ENCODE measurements at regions not wholly inside any gene's neighbourhood (a gene's known extent, or its start where the extent isn't known, plus 50 kb on each side); places are given as distances from the start of the nearest gene placed in this dataset.

DNA sequence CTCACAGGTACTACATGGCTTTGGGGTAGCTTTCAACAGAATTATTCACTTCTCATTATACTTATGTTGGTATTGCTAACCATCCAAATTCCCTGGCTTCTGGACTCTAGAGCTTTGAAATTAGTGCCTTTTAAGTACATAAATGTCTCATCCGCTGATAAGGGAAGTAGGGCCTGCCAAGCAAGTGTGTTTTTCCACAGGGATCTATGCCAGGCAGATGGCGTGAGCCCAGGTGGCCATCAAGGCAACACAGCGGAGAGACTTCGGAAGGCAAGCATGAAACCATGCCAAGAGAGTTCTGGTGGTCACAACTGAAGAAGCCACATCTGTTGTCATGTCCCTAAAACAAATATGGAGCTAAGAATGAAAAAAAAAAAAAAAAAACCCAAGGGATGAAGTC is 503.1 kb upstream of the LCORL start:
- intact Hi-C loops (cut with micrococcal nuclease; ENCODE audit: unreplicated experiment): no loop called here
- CTCF ChIA-PET: no interaction called here
- Histone ChIP-seq H3K9me3 (ENCODE audit: low read depth, low read length, poor library complexity, severe bottlenecking) (no peaks in the 10 kb centered on the region), H3K27ac (ENCODE audit: low read depth, low read length, poor library complexity, severe bottlenecking) (no peak overlapping the region), H3K4me3 (ENCODE audit: low read depth, low read length, poor library complexity, severe bottlenecking) (no peak overlapping the region), H3K27me3 (replicated peaks; ENCODE audit: insufficient read depth, low read depth, low read length, poor library complexity) (no peaks in the 10 kb centered on the region), H3K4me1 (ENCODE audit: insufficient read depth, low read length, poor library complexity, severe bottlenecking) (no peaks in the 10 kb centered on the region), H3K36me3 (ENCODE audit: insufficient read depth, low read length, poor library complexity, severe bottlenecking) (no peaks in the 10 kb centered on the region)
- no peak for DNase-seq (ENCODE audit: low spot score)
- TF ChIP-seq, protein P1, sequence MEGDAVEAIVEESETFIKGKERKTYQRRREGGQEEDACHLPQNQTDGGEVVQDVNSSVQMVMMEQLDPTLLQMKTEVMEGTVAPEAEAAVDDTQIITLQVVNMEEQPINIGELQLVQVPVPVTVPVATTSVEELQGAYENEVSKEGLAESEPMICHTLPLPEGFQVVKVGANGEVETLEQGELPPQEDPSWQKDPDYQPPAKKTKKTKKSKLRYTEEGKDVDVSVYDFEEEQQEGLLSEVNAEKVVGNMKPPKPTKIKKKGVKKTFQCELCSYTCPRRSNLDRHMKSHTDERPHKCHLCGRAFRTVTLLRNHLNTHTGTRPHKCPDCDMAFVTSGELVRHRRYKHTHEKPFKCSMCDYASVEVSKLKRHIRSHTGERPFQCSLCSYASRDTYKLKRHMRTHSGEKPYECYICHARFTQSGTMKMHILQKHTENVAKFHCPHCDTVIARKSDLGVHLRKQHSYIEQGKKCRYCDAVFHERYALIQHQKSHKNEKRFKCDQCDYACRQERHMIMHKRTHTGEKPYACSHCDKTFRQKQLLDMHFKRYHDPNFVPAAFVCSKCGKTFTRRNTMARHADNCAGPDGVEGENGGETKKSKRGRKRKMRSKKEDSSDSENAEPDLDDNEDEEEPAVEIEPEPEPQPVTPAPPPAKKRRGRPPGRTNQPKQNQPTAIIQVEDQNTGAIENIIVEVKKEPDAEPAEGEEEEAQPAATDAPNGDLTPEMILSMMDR (conservative IDR thresholded peaks at IDR 0.05; ENCODE audit: low read depth, low read length): no peak
- no peak for TF ChIP-seq EZH2 (IDR thresholded peaks at IDR 0.05; ENCODE audit: borderline replicate concordance, low read depth, low read length, poor library complexity, severe bottlenecking)
- POLR2A ChIA-PET (ENCODE audit: low non-redundant PET): no interaction called here
- BruUV-seq (replicated peaks): no TSS peak

DNA sequence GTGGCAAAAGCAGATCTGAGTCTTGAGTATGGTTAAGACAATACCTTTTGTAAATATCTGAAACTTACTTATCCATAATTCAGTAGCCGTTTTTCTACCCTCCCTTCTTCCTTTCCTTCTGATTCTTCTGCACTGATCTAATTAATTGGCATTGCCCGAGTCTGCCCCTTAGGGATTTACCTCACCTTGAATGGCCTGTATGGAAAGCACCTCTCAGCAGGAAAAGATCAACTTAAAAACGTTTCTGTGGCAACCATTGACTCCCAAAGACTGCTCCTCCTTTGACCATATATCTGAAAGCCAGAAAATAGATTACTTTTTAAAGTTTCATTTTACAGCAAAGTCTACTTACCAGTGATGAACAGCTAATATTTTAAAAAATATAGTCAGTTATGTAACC is 496.5 kb upstream of the LCORL start:
- H3K27me3 ChIP-seq (replicated peaks; ENCODE audit: insufficient read depth, low read depth, low read length, poor library complexity): no peaks in the 10 kb centered on the region
- H3K27ac ChIP-seq (ENCODE audit: low read depth, low read length, poor library complexity, severe bottlenecking): no peak overlapping the region
- no peak for DNase-seq (ENCODE audit: low spot score)
- intact Hi-C loops (cut with micrococcal nuclease; ENCODE audit: unreplicated experiment): no loop called here
- TF ChIP-seq, protein P1 (conservative IDR thresholded peaks at IDR 0.05; ENCODE audit: low read depth, low read length): no peak
- no TSS peak for BruUV-seq (replicated peaks)
- H3K4me3 ChIP-seq (ENCODE audit: low read depth, low read length, poor library complexity, severe bottlenecking): no peak overlapping the region
- H3K9me3 ChIP-seq (ENCODE audit: low read depth, low read length, poor library complexity, severe bottlenecking): no peaks in the 10 kb centered on the region
- no peaks in the 10 kb centered on the region for H3K4me1 ChIP-seq (ENCODE audit: insufficient read depth, low read length, poor library complexity, severe bottlenecking)
- ChIA-PET CTCF (no interaction called here), POLR2A (ENCODE audit: low non-redundant PET) (no interaction called here)
- H3K36me3 ChIP-seq (ENCODE audit: insufficient read depth, low read length, poor library complexity, severe bottlenecking): no peaks in the 10 kb centered on the region

GRCh38 chr4:18513861-18514260 is 492.3 kb upstream of the LCORL start:
- intact Hi-C loops (cut with micrococcal nuclease; ENCODE audit: unreplicated experiment): no loop called here
- DNase-seq (ENCODE audit: low spot score): no peak
- H3K9me3 ChIP-seq (ENCODE audit: low read depth, low read length, poor library complexity, severe bottlenecking): no peaks in the 10 kb centered on the region
- H3K27me3 ChIP-seq (replicated peaks; ENCODE audit: insufficient read depth, low read depth, low read length, poor library complexity): no peaks in the 10 kb centered on the region
- no peak overlapping the region for H3K4me3 ChIP-seq (ENCODE audit: low read depth, low read length, poor library complexity, severe bottlenecking)
- no peaks in the 10 kb centered on the region for H3K36me3 ChIP-seq (ENCODE audit: insufficient read depth, low read length, poor library complexity, severe bottlenecking)
- TF ChIP-seq, protein P1 (conservative IDR thresholded peaks at IDR 0.05; ENCODE audit: low read depth, low read length): no peak
- no peak for TF ChIP-seq EZH2 (IDR thresholded peaks at IDR 0.05; ENCODE audit: borderline replicate concordance, low read depth, low read length, poor library complexity, severe bottlenecking)
- CTCF ChIA-PET: no interaction called here
- no peak overlapping the region for H3K27ac ChIP-seq (ENCODE audit: low read depth, low read length, poor library complexity, severe bottlenecking)
- BruUV-seq (replicated peaks): no TSS peak
- no peaks in the 10 kb centered on the region for H3K4me1 ChIP-seq (ENCODE audit: insufficient read depth, low read length, poor library complexity, severe bottlenecking)
- POLR2A ChIA-PET (ENCODE audit: low non-redundant PET): no interaction called here
